GM18526 (cell line): ENCODE measurements at regions not wholly inside any gene's neighbourhood (a gene's known extent, or its start where the extent isn't known, plus 50 kb on each side); places are given as distances from the start of the nearest gene placed in this dataset.

Experiments
- POLR2A ChIP-seq: IDR thresholded peaks from 3 replicates; pipeline ENCODE4 v1.6.1; 2011; ENCODE audit not compliant: insufficient read length; ENCODE audit errors: extremely low read depth

GRCh38 chr22:48277868-48278581 is 1515.6 kb downstream of the TBC1D22A start:
- TF ChIP-seq POLR2A: no peak

- no peak for TF ChIP-seq POLR2A
Measured at GRCh38 chr22:48276994-48277867, 1514.8 kb downstream of the TBC1D22A start.

GRCh38 chr22:48275412-48275811 is 1513.0 kb downstream of the TBC1D22A start:
- TF ChIP-seq POLR2A: no peak

GRCh38 chr22:48270731-48271130 is 1508.3 kb downstream of the TBC1D22A start:
- TF ChIP-seq POLR2A: no peak

- TF ChIP-seq POLR2A: no peak
Measured at GRCh38 chr22:48268771-48269552, 1506.5 kb downstream of the TBC1D22A start.

GRCh38 chr22:48268293-48268692 is 1505.8 kb downstream of the TBC1D22A start:
- no peak for TF ChIP-seq POLR2A

GRCh38 chr22:48267681-48268080 is 1505.2 kb downstream of the TBC1D22A start:
- no peak for TF ChIP-seq POLR2A

GRCh38 chr22:48265000-48265625 is 1502.7 kb downstream of the TBC1D22A start:
- TF ChIP-seq POLR2A: no peak

GRCh38 chr22:48264586-48264985 is 1502.1 kb downstream of the TBC1D22A start:
- TF ChIP-seq POLR2A: no peak

- TF ChIP-seq POLR2A: no peak
Measured at GRCh38 chr22:48263791-48264351, 1501.4 kb downstream of the TBC1D22A start.

- no peak for TF ChIP-seq POLR2A
Measured at GRCh38 chr22:48263431-48263765, 1500.9 kb downstream of the TBC1D22A start.

- no peak for TF ChIP-seq POLR2A
Measured at GRCh38 chr22:48262596-48263430, 1500.4 kb downstream of the TBC1D22A start.

- no peak for TF ChIP-seq POLR2A
Measured at GRCh38 chr22:48261706-48262105, 1499.3 kb downstream of the TBC1D22A start.

- TF ChIP-seq POLR2A: no peak
Measured at GRCh38 chr22:48261048-48261621, 1498.7 kb downstream of the TBC1D22A start.
